Osteoblast (primary cell): ENCODE measurements at regions not wholly inside any gene's neighbourhood (a gene's known extent, or its start where the extent isn't known, plus 50 kb on each side); places are given as distances from the start of the nearest gene placed in this dataset.

Experiments
- DNase-seq: peaks from one replicate; pipeline ENCODE4 v3.0.0; 2011; ENCODE audit warnings: low spot score, mixed read lengths; ENCODE audit not compliant: insufficient read length; ENCODE audit errors: missing footprints
- H2AFZ ChIP-seq: 2 replicates; pipeline ENCODE4 v1.6.0; 2011; ENCODE audit warnings: mild to moderate bottlenecking, low read length
- H3K27ac ChIP-seq: 2 replicates; pipeline ENCODE4 v1.5.1; 2011; ENCODE audit warnings: mild to moderate bottlenecking, low read depth, low read length, moderate library complexity
- H3K27me3 ChIP-seq: 2 replicates; pipeline ENCODE4 v1.6.0; 2012; ENCODE audit warnings: mild to moderate bottlenecking, control low read depth, inconsistent platforms, low read length, moderate library complexity; ENCODE audit not compliant: insufficient read depth
- H3K36me3 ChIP-seq: 2 replicates; pipeline ENCODE4 v1.5.1; 2011; ENCODE audit warnings: mild to moderate bottlenecking, low read length, control low read depth, moderate library complexity; ENCODE audit not compliant: insufficient read depth
- H3K4me1 ChIP-seq: 2 replicates; pipeline ENCODE4 v1.5.1; 2011; ENCODE audit warnings: mild to moderate bottlenecking, low read length, control low read depth, moderate library complexity; ENCODE audit not compliant: insufficient read depth
- H3K4me2 ChIP-seq: 2 replicates; pipeline ENCODE4 v1.6.0; 2011; ENCODE audit warnings: mild to moderate bottlenecking, low read length; ENCODE audit not compliant: insufficient read depth
- H3K4me3 ChIP-seq: fragments of 200-600 bp; sonication (generic); 3 replicates; pipeline ENCODE4 v1.5.1; 2012; ENCODE audit warnings: mild to moderate bottlenecking, low read length, inconsistent platforms; ENCODE audit not compliant: insufficient read depth
- H3K79me2 ChIP-seq: 2 replicates; pipeline ENCODE4 v1.6.0; 2012; ENCODE audit warnings: mild to moderate bottlenecking, low read length, control low read depth, inconsistent platforms; ENCODE audit not compliant: insufficient read depth
- H3K9me3 ChIP-seq: 2 replicates; pipeline ENCODE4 v1.5.1; 2011; ENCODE audit warnings: low read depth, low read length, control low read depth
- H4K20me1 ChIP-seq: 2 replicates; pipeline ENCODE4 v1.6.0; 2012; ENCODE audit warnings: mild to moderate bottlenecking, low read length, control low read depth; ENCODE audit not compliant: insufficient read depth
- TF ChIP-seq, protein P1 (sequence below): IDR thresholded peaks from 2 replicates; pipeline ENCODE4 v1.5.1; 2011; ENCODE audit warnings: mild to moderate bottlenecking, low read depth, low read length, moderate library complexity; ENCODE audit errors: extremely low read depth

DNA sequence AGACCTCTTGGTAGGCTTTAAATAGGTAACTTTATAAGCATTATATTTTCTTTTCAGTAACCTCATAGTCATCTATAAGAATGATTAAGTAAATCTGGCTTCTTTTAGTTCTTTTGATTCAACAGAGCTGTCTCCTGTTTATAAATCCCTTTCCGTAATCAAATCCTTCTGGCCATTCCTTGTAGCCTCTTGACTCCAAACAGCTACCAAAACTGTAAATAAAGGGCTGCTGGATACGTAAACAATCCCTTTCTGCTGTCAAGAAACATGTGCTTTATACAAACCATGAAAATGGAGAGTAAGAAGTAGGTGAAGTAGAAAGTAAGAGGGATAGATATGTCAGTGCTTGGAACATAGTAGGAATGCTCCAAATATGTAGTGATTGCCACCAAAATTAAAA is 183.2 kb upstream of the CASK start:
- TF ChIP-seq, protein P1, sequence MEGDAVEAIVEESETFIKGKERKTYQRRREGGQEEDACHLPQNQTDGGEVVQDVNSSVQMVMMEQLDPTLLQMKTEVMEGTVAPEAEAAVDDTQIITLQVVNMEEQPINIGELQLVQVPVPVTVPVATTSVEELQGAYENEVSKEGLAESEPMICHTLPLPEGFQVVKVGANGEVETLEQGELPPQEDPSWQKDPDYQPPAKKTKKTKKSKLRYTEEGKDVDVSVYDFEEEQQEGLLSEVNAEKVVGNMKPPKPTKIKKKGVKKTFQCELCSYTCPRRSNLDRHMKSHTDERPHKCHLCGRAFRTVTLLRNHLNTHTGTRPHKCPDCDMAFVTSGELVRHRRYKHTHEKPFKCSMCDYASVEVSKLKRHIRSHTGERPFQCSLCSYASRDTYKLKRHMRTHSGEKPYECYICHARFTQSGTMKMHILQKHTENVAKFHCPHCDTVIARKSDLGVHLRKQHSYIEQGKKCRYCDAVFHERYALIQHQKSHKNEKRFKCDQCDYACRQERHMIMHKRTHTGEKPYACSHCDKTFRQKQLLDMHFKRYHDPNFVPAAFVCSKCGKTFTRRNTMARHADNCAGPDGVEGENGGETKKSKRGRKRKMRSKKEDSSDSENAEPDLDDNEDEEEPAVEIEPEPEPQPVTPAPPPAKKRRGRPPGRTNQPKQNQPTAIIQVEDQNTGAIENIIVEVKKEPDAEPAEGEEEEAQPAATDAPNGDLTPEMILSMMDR: no peak
- DNase-seq: no peak
- no peak overlapping the region for H3K4me3 ChIP-seq
- H3K9me3 ChIP-seq: no peaks in the 10 kb centered on the region
- no peak overlapping the region for H2AFZ ChIP-seq
- H3K36me3 ChIP-seq: no peaks in the 10 kb centered on the region
- H3K27ac ChIP-seq: no peak overlapping the region
- no peaks in the 10 kb centered on the region for H3K79me2 ChIP-seq
- no peaks in the 10 kb centered on the region for H3K4me1 ChIP-seq
- peaks cover 3% of the 10 kb centered on the region for H3K27me3 ChIP-seq
- H4K20me1 ChIP-seq: no peaks in the 10 kb centered on the region
- no peak overlapping the region for H3K4me2 ChIP-seq

DNA sequence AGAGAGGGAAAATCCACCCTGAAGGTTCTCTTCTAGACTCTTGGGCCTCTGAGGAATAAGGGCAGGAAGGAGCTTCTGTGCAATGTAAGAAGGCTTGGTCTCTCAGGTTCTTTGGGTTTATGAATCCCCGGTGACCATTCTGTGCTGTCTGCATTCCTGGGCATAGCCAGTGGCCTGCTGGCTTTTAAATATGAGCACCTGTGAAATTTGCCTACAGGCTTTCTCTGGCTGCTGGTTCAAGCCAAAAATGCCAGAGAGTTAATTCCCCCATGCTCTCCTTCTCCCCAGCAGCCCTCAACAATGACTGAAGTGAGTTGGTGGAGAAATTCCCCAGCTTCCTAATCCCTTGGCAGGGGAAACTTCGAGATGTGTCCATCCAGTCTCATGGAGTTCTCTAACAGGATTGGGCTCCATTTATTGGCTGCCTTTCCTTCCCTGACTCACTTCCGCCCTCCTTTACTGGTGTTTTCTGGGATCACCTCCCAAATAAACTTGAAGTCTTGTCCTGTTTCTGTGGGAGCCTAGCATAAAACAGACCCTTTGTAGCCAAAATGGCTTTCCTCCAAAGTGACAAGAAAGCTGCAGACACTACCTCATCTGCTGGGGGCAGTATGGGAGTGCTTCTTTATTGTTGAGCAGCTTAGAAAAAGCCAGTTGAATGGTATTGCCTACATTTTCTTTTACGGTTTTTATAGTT is 179.4 kb upstream of the CASK start:
- no peak overlapping the region for H3K4me2 ChIP-seq
- no peaks in the 10 kb centered on the region for H3K9me3 ChIP-seq
- H3K79me2 ChIP-seq: no peaks in the 10 kb centered on the region
- H3K4me3 ChIP-seq: no peak overlapping the region
- H3K27ac ChIP-seq: no peak overlapping the region
- no peaks in the 10 kb centered on the region for H3K4me1 ChIP-seq
- no peaks in the 10 kb centered on the region for H3K27me3 ChIP-seq
- TF ChIP-seq, protein P1: no peak
- DNase-seq: no peak
- H2AFZ ChIP-seq: no peak overlapping the region
- no peaks in the 10 kb centered on the region for H4K20me1 ChIP-seq
- no peaks in the 10 kb centered on the region for H3K36me3 ChIP-seq

DNA sequence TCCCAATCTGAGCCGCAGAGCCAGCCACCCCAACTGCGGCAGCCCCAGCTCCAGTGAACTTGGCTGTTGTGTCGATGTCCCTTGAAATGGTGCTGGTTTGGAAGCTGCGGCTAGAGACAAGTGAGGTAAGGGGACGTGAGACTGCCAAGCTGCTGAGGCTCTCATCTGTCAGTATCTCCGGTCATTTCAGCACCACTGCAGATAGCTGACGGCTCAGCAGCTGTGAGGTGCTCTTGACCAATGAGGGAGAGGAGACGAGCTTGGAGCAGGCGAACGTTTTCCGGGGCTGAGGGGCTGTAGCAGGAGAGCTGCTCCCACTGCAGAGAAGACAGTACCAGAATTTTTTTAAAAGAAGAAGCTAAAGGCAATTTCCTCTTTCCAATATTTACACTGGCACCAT is 175.5 kb upstream of the CASK start:
- Histone ChIP-seq H3K4me2 (no peak overlapping the region), H3K27me3 (no peaks in the 10 kb centered on the region), H3K79me2 (no peaks in the 10 kb centered on the region), H2AFZ (no peak overlapping the region), H4K20me1 (no peaks in the 10 kb centered on the region), H3K4me1 (peaks cover 6% of the 10 kb centered on the region), H3K27ac (no peak overlapping the region), H3K9me3 (no peaks in the 10 kb centered on the region), H3K36me3 (no peaks in the 10 kb centered on the region), H3K4me3 (no peak overlapping the region)
- no peak for DNase-seq
- TF ChIP-seq, protein P1: no peak

DNA sequence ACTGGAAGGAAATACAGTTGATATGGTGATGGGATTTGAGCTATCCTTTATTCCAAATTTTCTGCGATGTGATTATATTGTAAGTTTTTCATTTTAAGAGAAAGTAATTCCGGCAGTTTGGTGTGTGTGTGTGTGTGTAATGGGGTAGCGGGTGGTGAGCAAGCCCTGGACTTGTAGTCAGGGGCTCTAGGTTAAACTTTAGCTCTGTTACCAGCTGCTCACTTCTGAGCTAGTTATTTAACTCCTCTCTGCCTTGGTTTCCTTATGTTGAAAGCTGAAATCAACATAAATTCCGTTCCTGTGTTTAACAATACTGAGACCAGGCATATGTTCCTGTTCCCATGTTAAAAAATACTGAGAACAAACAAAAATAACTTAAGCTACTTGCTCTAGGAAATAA is 174.1 kb upstream of the CASK start:
- no peak for DNase-seq
- no peaks in the 10 kb centered on the region for H3K79me2 ChIP-seq
- H3K27ac ChIP-seq: peak overlapping the region; percentile 49
- no peak overlapping the region for H3K4me3 ChIP-seq
- H3K27me3 ChIP-seq: peaks cover 3% of the 10 kb centered on the region
- H3K36me3 ChIP-seq: no peaks in the 10 kb centered on the region
- TF ChIP-seq, protein P1: no peak
- H3K9me3 ChIP-seq: no peaks in the 10 kb centered on the region
- peaks cover 6% of the 10 kb centered on the region for H3K4me1 ChIP-seq
- H2AFZ ChIP-seq: no peak overlapping the region
- H4K20me1 ChIP-seq: no peaks in the 10 kb centered on the region
- no peak overlapping the region for H3K4me2 ChIP-seq
